H1 (cell line): ENCODE measurements at regions not wholly inside any gene's neighbourhood (a gene's known extent, or its start where the extent isn't known, plus 50 kb on each side); places are given as distances from the start of the nearest gene placed in this dataset.

ENCODE experiments used
- CTCF ChIA-PET: fragments of 300-600 bp; sonication (Branson Sonifier 250); formaldehyde crosslinking; loops from one replicate; lab custom pipeline; 2021; ENCODE audit not compliant: partially characterized antibody; lab: Charles Lee
- POLR2A ChIA-PET: fragments of 300-600 bp; sonication (Branson Sonifier 250); formaldehyde crosslinking; loops from one replicate; lab custom pipeline; 2021; ENCODE audit warnings: inconsistent platforms; ENCODE audit not compliant: partially characterized antibody; lab: Charles Lee
- DNase-seq, 2 experiments: peaks; one replicate each; pipeline versions ENCODE4 v3.0.0 to v3.0.0-alpha.2; 2010 to 2022; ENCODE audit warnings: low spot score in 2 of 2, low read depth in 1 of 2, mixed read lengths in 1 of 2
- FAIRE-seq: peaks from 2 replicates; lab custom pipeline; 2011; peaks lifted over from hg19 to GRCh38; lab: Jason Lieb, UNC
- H2AFZ ChIP-seq: 2 replicates; pipeline ENCODE4 v1.8.1; 2012; ENCODE audit warnings: low read length, inconsistent platforms
- H2AK5ac ChIP-seq: 2 replicates; pipeline ENCODE4 v1.6.1; 2013; ENCODE audit warnings: low read depth, low read length
- H2BK120ac ChIP-seq: replicated peaks from 2 replicates; pipeline ENCODE3; 2013; ENCODE audit warnings: low read depth, low read length, inconsistent platforms
- H2BK12ac ChIP-seq: 2 replicates; pipeline ENCODE4 v1.6.1; 2013; ENCODE audit warnings: low read depth, low read length
- H2BK15ac ChIP-seq: 2 replicates; pipeline ENCODE4 v1.6.1; 2013; ENCODE audit warnings: low read length
- H2BK20ac ChIP-seq: 2 replicates; pipeline ENCODE4 v1.6.1; 2013; ENCODE audit warnings: low read length
- H2BK5ac ChIP-seq: 2 replicates; pipeline ENCODE4 v1.6.1; 2013; ENCODE audit warnings: low read depth, low read length
- H3K14ac ChIP-seq: 2 replicates; pipeline ENCODE4 v1.6.1; 2013; ENCODE audit warnings: inconsistent platforms; ENCODE audit not compliant: insufficient read length
- H3K18ac ChIP-seq: 2 replicates; pipeline ENCODE4 v1.6.1; 2013; ENCODE audit warnings: low read length; ENCODE audit errors: extremely low read depth
- H3K23ac ChIP-seq: 2 replicates; pipeline ENCODE4 v1.6.1; 2013; ENCODE audit warnings: inconsistent platforms; ENCODE audit not compliant: insufficient read length
- H3K23me2 ChIP-seq: 2 replicates; pipeline ENCODE4 v1.6.1; 2013; ENCODE audit warnings: low read depth, low read length
- H3K27ac ChIP-seq: 2 replicates; pipeline ENCODE4 v1.6.1; 2011; ENCODE audit warnings: low read depth, low read length, inconsistent platforms
- H3K27me3 ChIP-seq, 4 experiments: replicated peaks in 1 of 4; 1 replicate in 1 of 4; 2 replicates in 3 of 4; pipeline versions ENCODE4 v1.6.1 to v1.8.1; 2011 to 2013; ENCODE audit warnings: low read length in 3 of 4, mild to moderate bottlenecking in 3 of 4, inconsistent platforms in 2 of 4, mixed read lengths in 2 of 4, moderate library complexity in 1 of 4; ENCODE audit not compliant: control insufficient read depth in 3 of 4, insufficient read depth in 3 of 4; ENCODE audit errors: extremely low read depth in 1 of 4
- H3K36me3 ChIP-seq, 4 experiments: 2 replicates each; pipeline versions ENCODE4 v1.6.1 to v1.8.1; 2011 to 2013; ENCODE audit warnings: mild to moderate bottlenecking in 4 of 4, low read length in 3 of 4, moderate library complexity in 2 of 4, control low read depth in 1 of 4, inconsistent platforms in 1 of 4; ENCODE audit not compliant: insufficient read depth in 4 of 4, control insufficient read depth in 2 of 4
- H3K4ac ChIP-seq: replicated peaks from 2 replicates; pipeline ENCODE3; 2013; ENCODE audit warnings: low read length, low read depth, mixed read lengths, inconsistent platforms; ENCODE audit not compliant: insufficient read length
- H3K4me1 ChIP-seq, 4 experiments: replicated peaks in 1 of 4; 1 replicate in 1 of 4; 2 replicates in 3 of 4; pipeline versions ENCODE4 v1.6.1 to v1.8.1; 2011 to 2013; ENCODE audit warnings: low read length in 3 of 4, inconsistent platforms in 2 of 4, mixed read lengths in 1 of 4; ENCODE audit not compliant: insufficient read depth in 4 of 4, control insufficient read depth in 3 of 4
- H3K4me2 ChIP-seq, 2 experiments: 2 replicates each; pipeline versions ENCODE4 v1.6.1 to v1.8.1; 2011 to 2013; ENCODE audit warnings: low read depth in 2 of 2, low read length in 2 of 2, control low read depth in 1 of 2, inconsistent platforms in 1 of 2, mild to moderate bottlenecking in 1 of 2; ENCODE audit not compliant: insufficient read depth in 1 of 2
- H3K4me3 ChIP-seq, 4 experiments: fragments of 200-600, 300-600 bp in 1 of 4; sonication (generic), shearing (Covaris generic), sonication (Bioruptor Twin) in 1 of 4; 2 replicates each; pipeline versions ENCODE4 v1.5.1 to v1.8.1; 2011 to 2016; ENCODE audit warnings: low read length in 4 of 4, low read depth in 3 of 4, control low read depth in 2 of 4, inconsistent platforms in 2 of 4, mild to moderate bottlenecking in 2 of 4, mixed read lengths in 1 of 4, moderate library complexity in 1 of 4; ENCODE audit not compliant: insufficient read depth in 2 of 4; ENCODE audit errors: extremely low read depth in 1 of 4
- H3K56ac ChIP-seq: replicated peaks from 2 replicates; pipeline ENCODE3; 2013; ENCODE audit warnings: low read depth, mild to moderate bottlenecking, mixed read lengths, low read length, inconsistent platforms; ENCODE audit not compliant: insufficient read length
- H3K79me1 ChIP-seq: 2 replicates; pipeline ENCODE4 v1.6.1; 2013; ENCODE audit warnings: low read depth, low read length, control low read depth
- H3K79me2 ChIP-seq, 2 experiments: 2 replicates each; pipeline versions ENCODE4 v1.6.1 to v1.8.1; 2012 to 2013; ENCODE audit warnings: low read length in 2 of 2, mild to moderate bottlenecking in 2 of 2, inconsistent platforms in 1 of 2; ENCODE audit not compliant: insufficient read depth in 2 of 2, control insufficient read depth in 1 of 2
- H3K9ac ChIP-seq, 4 experiments: replicated peaks in 1 of 4; 1 replicate in 1 of 4; 2 replicates in 3 of 4; pipeline versions ENCODE4 v1.6.1 to v1.8.1; 2011 to 2013; ENCODE audit warnings: low read depth in 3 of 4, low read length in 3 of 4, control low read depth in 2 of 4, mild to moderate bottlenecking in 2 of 4, moderate library complexity in 2 of 4, inconsistent platforms in 1 of 4; ENCODE audit errors: extremely low read depth in 1 of 4
- H3K9me3 ChIP-seq, 2 experiments: 2 replicates each; pipeline versions ENCODE4 v1.6.1 to v1.8.1; 2012 to 2013; ENCODE audit warnings: mild to moderate bottlenecking in 2 of 2, moderate library complexity in 2 of 2, control low read depth in 1 of 2, inconsistent platforms in 1 of 2, low read depth in 1 of 2, low read length in 1 of 2, mixed read lengths in 1 of 2; ENCODE audit not compliant: insufficient read depth in 2 of 2
- H4K20me1 ChIP-seq, 2 experiments: replicated peaks in 1 of 2; 2 replicates each; pipeline versions ENCODE3 to v1.8.1; 2011 to 2013; ENCODE audit warnings: inconsistent platforms in 2 of 2, low read length in 2 of 2, mild to moderate bottlenecking in 1 of 2; ENCODE audit not compliant: insufficient read depth in 2 of 2, control insufficient read depth in 1 of 2
- H4K5ac ChIP-seq: 2 replicates; pipeline ENCODE4 v1.6.1; 2013; ENCODE audit warnings: low read length, low read depth, mixed read lengths, inconsistent platforms; ENCODE audit not compliant: insufficient read length
- H4K8ac ChIP-seq: 2 replicates; pipeline ENCODE4 v1.8.0; 2013; ENCODE audit warnings: mild to moderate bottlenecking, moderate library complexity, low read length, inconsistent platforms; ENCODE audit not compliant: insufficient read depth; ENCODE audit errors: extremely low read depth
- H4K91ac ChIP-seq: replicated peaks from 2 replicates; pipeline ENCODE3; 2013; ENCODE audit warnings: low read length, mixed read lengths, inconsistent platforms; ENCODE audit not compliant: insufficient read length
- ATF2 ChIP-seq: IDR thresholded peaks from 2 replicates; pipeline ENCODE4 v1.6.1; 2012; ENCODE audit warnings: low read length, inconsistent platforms
- CREB1 ChIP-seq: IDR thresholded peaks from 2 replicates; pipeline ENCODE4 v1.6.1; 2012; ENCODE audit warnings: inconsistent platforms
- EZH2 ChIP-seq: fragments of 200-600 bp; sonication (generic); IDR thresholded peaks from 2 replicates; pipeline ENCODE4 v1.7.1; 2012; ENCODE audit warnings: low read depth, mild to moderate bottlenecking, moderate library complexity, low read length, inconsistent platforms; ENCODE audit not compliant: severe bottlenecking
- POLR2AphosphoS5 ChIP-seq: IDR thresholded peaks from 2 replicates; pipeline ENCODE4 v1.6.1; 2011; ENCODE audit warnings: low read depth, low read length
- POU5F1 ChIP-seq: IDR thresholded peaks from 2 replicates; pipeline ENCODE4 v1.6.1; 2011; ENCODE audit warnings: low read depth, mild to moderate bottlenecking, low read length, moderate library complexity
- SIRT6 ChIP-seq: IDR thresholded peaks from one replicate; pipeline ENCODE4 v1.7.1; 2012; ENCODE audit warnings: low read length, inconsistent platforms
- TAF1 ChIP-seq: IDR thresholded peaks from 2 replicates; pipeline ENCODE4 v1.6.1; 2011; ENCODE audit warnings: mild to moderate bottlenecking, low read depth, low read length
- WGBS, 2 experiments: shearing (Covaris generic) in 1 of 2; methylation state at CpG; one replicate each; pipeline versions ENCODE4 v1.1.6 to v1.1.7; 2013 to 2015; ENCODE audit warnings: low lambda C conversion rate in 2 of 2, mixed read lengths in 2 of 2, inconsistent platforms in 1 of 2, low coverage in 1 of 2, missing lambda C conversion rate in 1 of 2; ENCODE audit not compliant: insufficient replicate concordance in 2 of 2, insufficient coverage in 1 of 2, insufficient read length in 1 of 2; ENCODE audit errors: extremely low coverage in 1 of 2, missing lambda C conversion rate in 1 of 2; 5-methylcytosine and 5-hydroxymethylcytosine counted together

DNA sequence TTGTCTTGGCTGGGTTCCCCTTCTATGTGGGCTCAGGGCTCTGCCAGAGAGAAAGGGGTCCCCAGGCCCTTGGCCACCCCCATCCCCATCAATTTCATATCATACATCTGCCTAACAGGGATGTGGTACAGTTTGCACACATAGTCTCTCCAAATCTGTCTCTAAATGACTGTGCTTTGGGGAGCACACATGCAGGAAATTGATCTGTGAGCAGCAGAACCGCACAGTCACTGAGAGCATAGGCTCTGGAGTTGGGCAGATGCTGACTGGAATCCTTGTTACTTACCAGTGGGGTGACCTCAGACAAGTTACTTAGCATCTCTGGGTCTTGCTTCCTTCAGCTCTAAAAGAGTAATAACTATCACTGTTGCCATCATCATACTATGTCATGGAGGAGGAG, 273.9 kb downstream of the ABHD5 start:
- 88% methylated on average over 1 of the region's 1 CpG; no CpG with 5 or more reads in 1 of the 2 experiments for whole genome bisulfite sequencing, 2 experiments
- H2BK15ac ChIP-seq, result peak overlapping the region; percentile 65; the same call in 1 of the 2 replicates
- DNase-seq, result no peak

More for the DNA sequence above, 273.9 kb downstream of the ABHD5 start:
- Histone ChIP-seq H3K56ac (no peak overlapping the region), H2BK120ac (no peak overlapping the region), H3K14ac (no peak overlapping the region), H3K27ac (no peak overlapping the region), H4K8ac (no peak overlapping the region), H4K5ac (no peak overlapping the region), H2AK5ac (no peak overlapping the region), H3K79me2 (no peaks in the 10 kb centered on the region), H3K4me1 (peaks cover 8 to 24% (median 19%) of the 10 kb centered on the region in 4 experiments; a peak in 5 of 7 replicates), H3K9ac (no peak overlapping the region), H3K4ac (no peak overlapping the region), H3K23ac (no peak overlapping the region), H3K27me3 (no peaks in the 10 kb centered on the region), H4K91ac (no peak overlapping the region), H2AFZ (no peak overlapping the region), H2BK12ac (no peak overlapping the region), H3K4me2 (no peak overlapping the region), H2BK20ac (no peak overlapping the region), H3K9me3 (no peaks in the 10 kb centered on the region), H3K18ac (no peak overlapping the region), H3K23me2 (no peaks in the 10 kb centered on the region; the same call in 1 of the 2 replicates), H3K36me3 (no peaks in the 10 kb centered on the region), H3K4me3 (no peak overlapping the region), H2BK5ac (no peak overlapping the region), H3K79me1 (no peaks in the 10 kb centered on the region), H4K20me1 (no peaks in the 10 kb centered on the region)
- ChIA-PET CTCF (interaction anchor here (1.0 kb wide), 1 partner anchor 82 kb away, joined by 4 read pairs; no protein-coding TSS in a partner anchor), POLR2A (no interaction called here)
- TF ChIP-seq SIRT6, result no peak
- TF ChIP-seq ATF2, result no peak
- no peak for TF ChIP-seq POU5F1
- TF ChIP-seq CREB1, result no peak
- TF ChIP-seq TAF1, result no peak
- no peak for TF ChIP-seq EZH2
- TF ChIP-seq POLR2AphosphoS5, result no peak
- no peak for FAIRE-seq
